ENCODE measurements at regions not wholly inside any gene's neighbourhood (a gene's known extent, or its start where the extent isn't known, plus 50 kb on each side); places are given as distances from the start of the nearest gene placed in this dataset.

DNA sequence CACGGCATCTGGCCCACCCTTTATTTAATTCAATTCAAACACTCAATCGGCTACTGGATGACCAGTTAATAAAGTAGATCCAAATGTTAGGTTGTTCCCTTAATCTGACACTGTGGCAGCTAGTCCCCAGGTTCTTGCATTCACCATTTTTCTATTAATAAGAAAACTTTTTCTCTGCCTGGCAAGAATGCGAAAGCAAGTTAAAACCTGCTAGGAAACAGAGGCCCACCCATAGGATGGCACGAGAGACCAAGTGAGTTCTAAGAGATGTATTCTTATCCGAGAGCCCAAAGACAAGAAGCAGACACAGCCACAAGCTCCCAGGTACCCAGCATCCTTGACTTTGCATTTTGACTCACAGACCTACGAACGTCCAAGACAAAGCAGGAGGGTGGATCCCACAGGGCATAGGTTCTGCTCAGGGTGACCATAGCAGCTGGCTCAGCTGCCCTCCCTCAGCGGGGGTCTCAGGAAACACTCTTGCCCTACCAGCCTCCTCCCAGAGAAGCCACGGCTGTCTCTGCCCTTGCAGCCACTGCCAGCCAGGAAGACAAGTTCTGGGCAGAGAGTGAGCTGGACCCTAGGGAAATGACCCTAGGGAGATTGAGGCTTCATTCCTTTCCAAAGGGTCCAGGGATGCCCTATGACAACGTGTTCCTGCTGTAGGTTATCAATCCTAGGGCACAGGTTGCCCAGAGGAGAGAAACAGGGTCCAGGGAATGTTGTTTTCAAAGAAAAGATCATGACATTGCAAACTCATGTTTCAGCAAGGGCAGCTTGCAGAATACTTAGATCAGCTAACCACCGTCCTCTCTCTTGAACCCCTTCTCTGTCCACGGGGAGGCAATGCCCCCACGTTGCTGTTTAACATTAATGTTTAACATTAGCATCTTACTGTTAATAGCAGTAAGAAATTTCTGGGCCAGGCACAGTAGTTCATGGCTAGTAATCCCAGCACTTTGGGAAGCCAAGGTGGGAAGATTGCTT lies 147.2 kb upstream of the ZNF507 start:
- Histone ChIP-seq H3K79me2 (ENCODE audit: control insufficient read depth, insufficient read depth, low read length) (no peaks in the 10 kb centered on the region), H3K79me1 (ENCODE audit: low read length) (no peaks in the 10 kb centered on the region), H3K9ac (ENCODE audit: low read length) (no peak overlapping the region), H3K36me3 (ENCODE audit: control insufficient read depth, insufficient read depth, low read length) (no peaks in the 10 kb centered on the region), H2BK5ac (ENCODE audit: low read length) (no peak overlapping the region), H4K8ac (ENCODE audit: low read depth, low read length) (no peak overlapping the region), H2BK120ac (ENCODE audit: low read depth, low read length) (no peak overlapping the region), H4K5ac (ENCODE audit: low read length) (no peak overlapping the region), H3K27ac (ENCODE audit: low read depth, low read length) (no peak overlapping the region), H2AK5ac (ENCODE audit: low read length) (no peak overlapping the region), H2BK15ac (replicated peaks; ENCODE audit: low read depth) (no peak overlapping the region), H3K23ac (ENCODE audit: low read length) (no peak overlapping the region), H3K18ac (ENCODE audit: low read length) (no peak overlapping the region), H3K4ac (ENCODE audit: low read depth, low read length) (no peak overlapping the region), H3K56ac (ENCODE audit: low read length) (no peak overlapping the region), H3K4me3 (ENCODE audit: low read length) (no peak overlapping the region), H3K4me2 (ENCODE audit: low read length) (no peak overlapping the region), H3K27me3 (ENCODE audit: insufficient read depth, low read length, poor library complexity) (no peaks in the 10 kb centered on the region), H3K4me1 (ENCODE audit: control insufficient read depth, low read depth, low read length) (no peaks in the 10 kb centered on the region)
- DNase-seq, result no peak
- no CpG with 5 or more reads among the region's 13 CpGs for WGBS (ENCODE audit: extremely low coverage, insufficient coverage, low lambda C conversion rate)

DNA sequence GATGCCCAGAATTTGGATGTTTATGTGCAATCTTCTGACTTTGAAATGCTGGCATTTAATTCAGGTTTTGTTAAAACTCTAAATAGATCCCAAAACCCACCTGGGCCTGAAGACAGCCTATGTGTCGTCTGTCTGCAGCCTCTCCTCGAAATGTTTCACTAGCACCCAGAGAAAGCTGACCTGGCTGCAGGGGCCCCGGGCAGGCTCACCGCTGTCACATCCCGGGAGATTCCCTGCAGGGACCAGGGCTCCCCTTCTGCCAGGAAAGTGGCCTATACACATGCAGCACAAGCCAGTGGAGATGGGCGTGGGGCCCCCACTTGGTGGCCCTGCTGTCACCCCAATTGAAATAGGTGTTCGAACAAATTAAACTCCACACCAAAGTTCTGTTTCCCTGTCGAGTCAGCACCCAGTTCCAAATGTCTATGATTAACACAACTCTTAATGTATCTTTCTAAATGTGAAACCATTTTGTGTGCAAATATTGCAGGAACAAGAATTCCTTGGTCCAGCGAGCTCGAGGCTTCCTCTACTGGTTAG lies 145.8 kb upstream of the ZNF507 start:
- H3K4me3 ChIP-seq (ENCODE audit: low read length), result no peak overlapping the region
- no peaks in the 10 kb centered on the region for H3K79me2 ChIP-seq (ENCODE audit: control insufficient read depth, insufficient read depth, low read length)
- WGBS (ENCODE audit: extremely low coverage, insufficient coverage, low lambda C conversion rate), result no CpG with 5 or more reads among the region's 10 CpGs
- H2BK15ac ChIP-seq (replicated peaks; ENCODE audit: low read depth), result no peak overlapping the region
- no peak overlapping the region for H3K23ac ChIP-seq (ENCODE audit: low read length)
- no peak overlapping the region for H3K56ac ChIP-seq (ENCODE audit: low read length)
- no peak overlapping the region for H3K18ac ChIP-seq (ENCODE audit: low read length)
- H3K36me3 ChIP-seq (ENCODE audit: control insufficient read depth, insufficient read depth, low read length), result no peaks in the 10 kb centered on the region
- no peak overlapping the region for H3K4ac ChIP-seq (ENCODE audit: low read depth, low read length)
- no peak overlapping the region for H2AK5ac ChIP-seq (ENCODE audit: low read length)
- H3K79me1 ChIP-seq (ENCODE audit: low read length), result no peaks in the 10 kb centered on the region
- H4K5ac ChIP-seq (ENCODE audit: low read length), result no peak overlapping the region
- no peak overlapping the region for H2BK5ac ChIP-seq (ENCODE audit: low read length)
- no peak for DNase-seq
- H3K27me3 ChIP-seq (ENCODE audit: insufficient read depth, low read length, poor library complexity), result no peaks in the 10 kb centered on the region
- no peak overlapping the region for H2BK120ac ChIP-seq (ENCODE audit: low read depth, low read length)
- H3K27ac ChIP-seq (ENCODE audit: low read depth, low read length), result no peak overlapping the region
- no peak overlapping the region for H4K8ac ChIP-seq (ENCODE audit: low read depth, low read length)
- H3K4me2 ChIP-seq (ENCODE audit: low read length), result no peak overlapping the region
- no peaks in the 10 kb centered on the region for H3K4me1 ChIP-seq (ENCODE audit: control insufficient read depth, low read depth, low read length)
- H3K9ac ChIP-seq (ENCODE audit: low read length), result no peak overlapping the region

DNA sequence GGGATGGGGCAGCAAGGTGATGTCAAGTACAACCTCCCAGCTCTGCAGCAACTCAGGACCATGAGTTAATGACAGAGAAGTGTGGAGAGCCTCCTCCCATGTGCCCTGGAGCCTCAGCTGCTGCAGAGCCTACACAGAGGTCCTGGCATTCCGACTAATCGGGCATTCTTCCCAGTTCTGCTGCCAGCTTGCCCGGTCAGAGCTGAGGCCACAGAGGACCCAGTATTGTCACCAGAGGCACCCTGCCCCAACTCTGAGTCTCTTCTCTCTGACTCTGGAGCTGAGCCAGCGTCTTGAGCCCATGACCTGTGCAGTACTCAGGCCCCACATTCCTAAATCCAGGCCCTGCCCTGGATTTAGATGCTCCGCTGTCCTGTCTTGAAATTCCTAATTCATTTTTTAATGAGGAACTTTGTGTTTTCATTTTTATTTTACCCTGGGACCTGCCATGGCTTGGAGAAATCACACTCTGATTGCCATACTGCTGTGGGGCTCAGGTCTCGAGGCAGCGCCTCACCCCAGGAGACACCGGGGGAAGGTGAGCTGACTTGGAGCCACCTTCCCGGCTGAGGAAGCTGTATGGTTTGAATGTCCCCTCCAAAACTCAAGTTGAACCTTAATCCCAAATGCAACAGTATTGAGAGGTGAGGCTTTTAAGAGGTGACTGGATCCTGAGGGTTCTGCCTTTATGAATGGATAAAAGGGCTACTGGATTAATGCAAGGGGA lies 144.9 kb upstream of the ZNF507 start:
- H3K9ac ChIP-seq (ENCODE audit: low read length), result no peak overlapping the region
- no peak overlapping the region for H3K27ac ChIP-seq (ENCODE audit: low read depth, low read length)
- H3K79me1 ChIP-seq (ENCODE audit: low read length), result no peaks in the 10 kb centered on the region
- no peak overlapping the region for H2BK120ac ChIP-seq (ENCODE audit: low read depth, low read length)
- no peak overlapping the region for H4K5ac ChIP-seq (ENCODE audit: low read length)
- H2BK5ac ChIP-seq (ENCODE audit: low read length), result no peak overlapping the region
- no peak overlapping the region for H3K18ac ChIP-seq (ENCODE audit: low read length)
- H4K8ac ChIP-seq (ENCODE audit: low read depth, low read length), result no peak overlapping the region
- WGBS (ENCODE audit: extremely low coverage, insufficient coverage, low lambda C conversion rate), result no CpG with 5 or more reads among the region's 9 CpGs
- H3K23ac ChIP-seq (ENCODE audit: low read length), result no peak overlapping the region
- H2AK5ac ChIP-seq (ENCODE audit: low read length), result no peak overlapping the region
- H3K56ac ChIP-seq (ENCODE audit: low read length), result no peak overlapping the region
- H3K36me3 ChIP-seq (ENCODE audit: control insufficient read depth, insufficient read depth, low read length), result no peaks in the 10 kb centered on the region
- no peak overlapping the region for H2BK15ac ChIP-seq (replicated peaks; ENCODE audit: low read depth)
- H3K4me2 ChIP-seq (ENCODE audit: low read length), result no peak overlapping the region
- no peak overlapping the region for H3K4ac ChIP-seq (ENCODE audit: low read depth, low read length)
- H3K27me3 ChIP-seq (ENCODE audit: insufficient read depth, low read length, poor library complexity), result no peaks in the 10 kb centered on the region
- no peaks in the 10 kb centered on the region for H3K4me1 ChIP-seq (ENCODE audit: control insufficient read depth, low read depth, low read length)
- no peak overlapping the region for H3K4me3 ChIP-seq (ENCODE audit: low read length)
- H3K79me2 ChIP-seq (ENCODE audit: control insufficient read depth, insufficient read depth, low read length), result no peaks in the 10 kb centered on the region
- DNase-seq, result no peak

DNA sequence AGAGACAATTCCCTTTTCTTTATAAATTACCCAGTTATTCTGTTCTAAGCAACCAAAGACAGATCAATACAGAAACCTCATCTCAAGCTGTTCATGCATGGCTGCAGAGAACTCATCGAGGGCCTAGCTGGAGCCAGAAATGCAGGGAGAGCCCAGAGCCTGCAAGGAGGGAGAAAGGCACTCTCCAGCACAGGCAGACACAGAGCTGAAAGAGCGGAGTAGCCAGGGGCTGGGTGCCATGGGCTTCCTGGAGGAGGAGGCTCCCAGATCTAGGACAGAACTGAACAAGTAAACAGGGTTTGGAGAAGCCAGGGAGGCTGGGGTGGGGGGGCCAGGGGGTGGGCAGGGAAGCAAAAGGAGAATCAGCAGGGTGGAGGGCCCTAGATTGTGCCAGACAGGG lies 144.2 kb upstream of the ZNF507 start:
- H3K4me3 ChIP-seq (ENCODE audit: low read length), result no peak overlapping the region
- H3K27ac ChIP-seq (ENCODE audit: low read depth, low read length), result no peak overlapping the region
- no peaks in the 10 kb centered on the region for H3K36me3 ChIP-seq (ENCODE audit: control insufficient read depth, insufficient read depth, low read length)
- WGBS (ENCODE audit: extremely low coverage, insufficient coverage, low lambda C conversion rate), result no CpG with 5 or more reads among the region's 2 CpGs
- H3K27me3 ChIP-seq (ENCODE audit: insufficient read depth, low read length, poor library complexity), result no peaks in the 10 kb centered on the region
- H3K18ac ChIP-seq (ENCODE audit: low read length), result no peak overlapping the region
- H3K4me2 ChIP-seq (ENCODE audit: low read length), result no peak overlapping the region
- H3K79me1 ChIP-seq (ENCODE audit: low read length), result no peaks in the 10 kb centered on the region
- H3K9ac ChIP-seq (ENCODE audit: low read length), result no peak overlapping the region
- H2BK120ac ChIP-seq (ENCODE audit: low read depth, low read length), result no peak overlapping the region
- no peak overlapping the region for H2BK5ac ChIP-seq (ENCODE audit: low read length)
- H4K8ac ChIP-seq (ENCODE audit: low read depth, low read length), result no peak overlapping the region
- H2BK15ac ChIP-seq (replicated peaks; ENCODE audit: low read depth), result no peak overlapping the region
- no peaks in the 10 kb centered on the region for H3K4me1 ChIP-seq (ENCODE audit: control insufficient read depth, low read depth, low read length)
- H3K56ac ChIP-seq (ENCODE audit: low read length), result no peak overlapping the region
- H3K4ac ChIP-seq (ENCODE audit: low read depth, low read length), result no peak overlapping the region
- no peak overlapping the region for H3K23ac ChIP-seq (ENCODE audit: low read length)
- no peaks in the 10 kb centered on the region for H3K79me2 ChIP-seq (ENCODE audit: control insufficient read depth, insufficient read depth, low read length)
- DNase-seq, result no peak
- H4K5ac ChIP-seq (ENCODE audit: low read length), result no peak overlapping the region
- no peak overlapping the region for H2AK5ac ChIP-seq (ENCODE audit: low read length)

DNA sequence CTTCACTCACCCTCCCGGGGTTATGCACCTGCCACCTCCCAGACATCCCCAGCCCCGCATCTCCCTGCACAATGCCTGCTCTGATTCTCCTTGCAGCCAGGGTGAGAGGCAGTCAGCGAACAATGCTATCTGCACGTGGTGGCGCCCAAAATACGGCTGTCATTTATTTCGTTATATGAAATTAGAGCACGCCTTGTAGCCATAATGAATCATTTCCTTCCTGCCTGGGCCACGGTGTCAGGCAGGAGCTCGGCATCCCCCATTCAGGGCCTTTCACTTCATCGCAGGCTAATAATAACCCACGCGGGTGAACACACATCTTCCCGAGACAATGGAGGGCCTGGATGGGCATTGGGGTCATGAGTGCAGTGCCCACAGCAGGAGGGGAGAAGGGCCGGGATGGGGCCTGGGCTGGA lies 143.8 kb upstream of the ZNF507 start:
- H3K79me1 ChIP-seq (ENCODE audit: low read length), result no peaks in the 10 kb centered on the region
- H3K4me1 ChIP-seq (ENCODE audit: control insufficient read depth, low read depth, low read length), result no peaks in the 10 kb centered on the region
- H3K4ac ChIP-seq (ENCODE audit: low read depth, low read length), result no peak overlapping the region
- no peak for DNase-seq
- no peak overlapping the region for H3K27ac ChIP-seq (ENCODE audit: low read depth, low read length)
- no peak overlapping the region for H3K4me3 ChIP-seq (ENCODE audit: low read length)
- H2BK120ac ChIP-seq (ENCODE audit: low read depth, low read length), result no peak overlapping the region
- H4K5ac ChIP-seq (ENCODE audit: low read length), result no peak overlapping the region
- no peak overlapping the region for H2AK5ac ChIP-seq (ENCODE audit: low read length)
- no peak overlapping the region for H3K18ac ChIP-seq (ENCODE audit: low read length)
- no peaks in the 10 kb centered on the region for H3K36me3 ChIP-seq (ENCODE audit: control insufficient read depth, insufficient read depth, low read length)
- H2BK15ac ChIP-seq (replicated peaks; ENCODE audit: low read depth), result no peak overlapping the region
- no peak overlapping the region for H3K4me2 ChIP-seq (ENCODE audit: low read length)
- H4K8ac ChIP-seq (ENCODE audit: low read depth, low read length), result no peak overlapping the region
- no peak overlapping the region for H2BK5ac ChIP-seq (ENCODE audit: low read length)
- no peak overlapping the region for H3K56ac ChIP-seq (ENCODE audit: low read length)
- H3K27me3 ChIP-seq (ENCODE audit: insufficient read depth, low read length, poor library complexity), result no peaks in the 10 kb centered on the region
- H3K79me2 ChIP-seq (ENCODE audit: control insufficient read depth, insufficient read depth, low read length), result no peaks in the 10 kb centered on the region
- no peak overlapping the region for H3K9ac ChIP-seq (ENCODE audit: low read length)
- no CpG with 5 or more reads among the region's 15 CpGs for WGBS (ENCODE audit: extremely low coverage, insufficient coverage, low lambda C conversion rate)
- no peak overlapping the region for H3K23ac ChIP-seq (ENCODE audit: low read length)

Measured in mesendoderm (in vitro differentiated cells).